ENCODE measurements at regions not wholly inside any gene's neighbourhood (a gene's known extent, or its start where the extent isn't known, plus 50 kb on each side); places are given as distances from the start of the nearest gene placed in this dataset.
"Not testable (repeated sequence)": the region's sequence is repeated elsewhere in the genome, so short reads cannot be mapped to it uniquely, and the experiment has no call there.

DNA sequence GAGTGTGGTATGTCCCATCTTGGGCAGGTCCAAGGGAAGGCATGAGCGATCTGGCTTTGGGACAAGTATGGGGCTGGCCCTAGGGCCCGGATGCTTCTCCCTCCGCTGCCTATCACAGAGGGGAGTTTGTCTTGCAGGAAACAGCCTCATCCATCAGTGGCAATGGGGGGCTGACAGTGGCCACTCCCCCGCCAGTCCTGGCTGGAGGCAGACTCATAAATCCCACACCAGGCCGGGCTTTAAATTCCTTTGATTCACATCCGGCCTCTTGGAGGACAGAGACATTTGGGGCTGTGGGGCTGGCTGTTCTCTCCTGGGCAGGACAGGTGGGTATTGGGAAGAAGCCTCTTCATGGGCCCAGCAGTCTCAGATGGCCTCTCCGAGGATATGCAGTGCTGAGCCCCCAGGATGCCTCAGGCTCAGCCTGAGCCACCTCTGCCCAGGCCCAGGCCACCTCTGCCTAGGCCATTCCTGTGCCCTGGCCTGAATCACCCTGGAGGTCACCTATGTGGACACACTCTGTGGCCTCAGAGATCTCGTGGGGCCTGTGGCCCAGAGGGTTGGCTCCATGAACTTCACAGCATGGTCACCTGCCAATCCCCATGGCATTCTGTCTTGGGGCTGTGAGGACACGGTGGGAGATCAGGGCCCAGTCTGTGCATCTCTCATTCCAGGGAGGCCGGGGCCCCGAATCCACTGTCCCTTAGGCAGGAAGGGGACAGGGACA, 84.2 kb upstream of the GOLGA6L4 start:
- 86% methylated on average over 11 of the region's 11 CpGs for WGBS (ENCODE audit: insufficient coverage)
- Mint-ChIP-seq H3K4me1 (no peaks in the 10 kb centered on the region), H3K36me3 (no peaks in the 10 kb centered on the region), H3K27me3 (ENCODE audit: low read depth in 2 of 2) (peaks cover 3 to 11% of the 10 kb centered on the region in 2 donors), H3K9me3 (no peaks in the 10 kb centered on the region), H3K4me3 (no peak overlapping the region), H3K27ac (no peak overlapping the region)
- Histone ChIP-seq H3K27me3 (ENCODE audit: control insufficient read depth, insufficient read depth, low read length) (no peaks in the 10 kb centered on the region), H3K27ac (ENCODE audit: low read length) (no peak overlapping the region), H3K4me3 (ENCODE audit: low read length) (no peak overlapping the region), H3K9me3 (ENCODE audit: control insufficient read depth, insufficient read depth, low read length) (no peaks in the 10 kb centered on the region), H3K4me1 (ENCODE audit: control insufficient read depth, insufficient read depth, low read length) (no peaks in the 10 kb centered on the region), H3K36me3 (ENCODE audit: control insufficient read depth, insufficient read depth, low read length) (no peaks in the 10 kb centered on the region)
- intact Hi-C loops (cut with micrococcal nuclease): no loop called here
- no peak for TF ChIP-seq CTCF (IDR thresholded peaks at IDR 0.05)
- ATAC-seq (no peak), DNase-seq (no peak)

DNA sequence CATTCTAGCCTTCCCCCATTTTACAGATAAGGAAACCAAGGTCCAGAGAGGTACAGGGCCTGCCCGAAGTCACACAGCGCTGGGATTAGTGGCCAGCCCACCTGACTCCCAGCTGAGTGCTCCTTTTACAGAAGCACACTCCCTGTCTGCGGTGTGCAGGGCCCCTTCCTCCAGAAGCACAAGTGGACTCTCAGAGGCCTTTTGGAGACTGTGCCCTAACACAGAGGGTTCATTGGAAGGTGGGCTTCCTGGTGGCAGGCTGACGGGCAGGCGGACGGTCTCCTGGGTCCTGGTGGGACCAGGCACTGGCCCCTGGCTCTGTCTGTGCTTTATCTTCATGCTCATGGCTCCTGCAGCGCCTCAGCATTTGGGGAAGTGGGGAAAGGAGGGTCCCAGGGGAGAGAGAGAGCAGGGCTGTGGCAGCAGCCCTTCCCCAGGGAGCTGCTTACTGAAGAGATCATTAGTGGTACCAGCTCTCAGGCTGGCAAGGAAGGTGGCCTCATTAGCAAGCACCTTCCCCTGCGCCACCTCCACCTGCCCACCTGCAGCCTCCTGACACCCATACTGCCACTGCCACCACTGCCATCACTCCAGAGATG, 83.1 kb upstream of the GOLGA6L4 start:
- H3K9me3 Mint-ChIP-seq; DNase-seq; H3K4me1 ChIP-seq (ENCODE audit: control insufficient read depth, insufficient read depth, low read length); H3K27me3 ChIP-seq (ENCODE audit: control insufficient read depth, insufficient read depth, low read length); ATAC-seq; H3K4me3 Mint-ChIP-seq; H3K4me1 Mint-ChIP-seq; H3K27ac Mint-ChIP-seq; H3K36me3 Mint-ChIP-seq; H3K36me3 ChIP-seq (ENCODE audit: control insufficient read depth, insufficient read depth, low read length); H3K27ac ChIP-seq (ENCODE audit: low read length); H3K9me3 ChIP-seq (ENCODE audit: control insufficient read depth, insufficient read depth, low read length); intact Hi-C loops (cut with micrococcal nuclease); H3K4me3 ChIP-seq (ENCODE audit: low read length): not testable (repeated sequence)
- H3K27me3 Mint-ChIP-seq (ENCODE audit: low read depth in 2 of 2): peaks cover 3 to 13% of the 10 kb centered on the region in 2 donors
- WGBS (ENCODE audit: insufficient coverage): 82% methylated on average over 7 of the region's 8 CpGs

DNA sequence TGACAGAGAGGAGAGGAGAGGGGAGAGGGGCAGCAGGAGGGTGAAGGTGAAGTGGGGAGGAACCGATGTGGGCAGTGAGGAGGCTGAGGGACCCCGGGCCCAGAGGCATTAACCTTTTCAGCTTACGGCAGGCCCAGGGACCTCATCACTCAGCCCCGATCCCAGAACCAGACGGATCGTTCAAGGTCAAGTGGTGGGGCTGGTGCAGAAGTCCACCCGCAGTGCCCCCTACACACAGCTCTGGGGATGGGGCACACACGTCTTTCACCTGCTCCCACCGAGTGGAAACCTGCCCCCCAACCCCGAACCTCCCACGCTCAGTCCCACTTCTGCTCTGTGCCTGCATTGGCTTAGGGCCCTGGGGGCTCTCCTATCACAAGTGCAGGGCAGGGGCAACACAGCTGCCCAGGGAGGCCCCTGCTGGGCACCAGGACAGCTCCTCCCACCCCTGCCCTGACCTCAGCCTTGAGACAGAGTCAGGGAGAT, 81.9 kb upstream of the GOLGA6L4 start:
- intact Hi-C loops (cut with micrococcal nuclease); H3K27ac Mint-ChIP-seq; H3K4me1 Mint-ChIP-seq; H3K36me3 ChIP-seq (ENCODE audit: control insufficient read depth, insufficient read depth, low read length); H3K9me3 Mint-ChIP-seq; H3K4me1 ChIP-seq (ENCODE audit: control insufficient read depth, insufficient read depth, low read length); H3K36me3 Mint-ChIP-seq; H3K4me3 ChIP-seq (ENCODE audit: low read length); H3K4me3 Mint-ChIP-seq; ATAC-seq; H3K27ac ChIP-seq (ENCODE audit: low read length); DNase-seq; H3K27me3 ChIP-seq (ENCODE audit: control insufficient read depth, insufficient read depth, low read length); H3K9me3 ChIP-seq (ENCODE audit: control insufficient read depth, insufficient read depth, low read length): not testable (repeated sequence)
- peaks cover 3 to 13% of the 10 kb centered on the region in 2 donors for H3K27me3 Mint-ChIP-seq (ENCODE audit: low read depth in 2 of 2)
- 90% methylated on average over 11 of the region's 11 CpGs for WGBS (ENCODE audit: insufficient coverage)

DNA sequence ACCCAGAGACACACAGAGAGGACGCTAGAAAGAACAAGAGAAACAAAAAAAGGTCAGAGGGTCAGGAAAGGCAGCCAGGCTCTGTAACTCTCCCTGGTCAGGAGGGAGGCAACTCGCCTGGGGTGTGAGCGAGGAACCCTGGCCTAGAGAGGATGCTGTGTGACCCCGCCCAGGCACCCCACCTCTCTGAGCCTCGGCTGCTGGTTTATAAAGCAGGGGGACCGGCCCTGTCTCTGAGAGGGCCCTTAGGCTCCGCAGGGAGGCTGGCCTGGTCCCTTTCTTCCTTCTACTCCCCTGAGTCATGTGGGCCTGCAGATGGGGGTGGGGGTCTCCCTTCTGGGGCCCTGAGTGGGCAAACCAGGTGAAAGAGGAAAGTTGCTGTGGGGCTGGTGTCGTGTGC, 81.3 kb upstream of the GOLGA6L4 start:
- H3K27me3 ChIP-seq (ENCODE audit: control insufficient read depth, insufficient read depth, low read length); H3K36me3 Mint-ChIP-seq; H3K9me3 Mint-ChIP-seq; DNase-seq; intact Hi-C loops (cut with micrococcal nuclease); ATAC-seq; H3K36me3 ChIP-seq (ENCODE audit: control insufficient read depth, insufficient read depth, low read length); H3K27me3 Mint-ChIP-seq (ENCODE audit: low read depth in 2 of 2); H3K4me3 ChIP-seq (ENCODE audit: low read length); H3K27ac Mint-ChIP-seq; H3K4me3 Mint-ChIP-seq; H3K4me1 Mint-ChIP-seq; H3K4me1 ChIP-seq (ENCODE audit: control insufficient read depth, insufficient read depth, low read length); H3K9me3 ChIP-seq (ENCODE audit: control insufficient read depth, insufficient read depth, low read length); H3K27ac ChIP-seq (ENCODE audit: low read length): not testable (repeated sequence)
- WGBS (ENCODE audit: insufficient coverage): 89% methylated on average over 6 of the region's 8 CpGs

GRCh38 chr15:84154787-84155186, 80.8 kb upstream of the GOLGA6L4 start:
- H3K9me3 Mint-ChIP-seq; H3K27me3 Mint-ChIP-seq (ENCODE audit: low read depth in 2 of 2); H3K4me3 ChIP-seq (ENCODE audit: low read length); H3K9me3 ChIP-seq (ENCODE audit: control insufficient read depth, insufficient read depth, low read length); H3K4me1 ChIP-seq (ENCODE audit: control insufficient read depth, insufficient read depth, low read length); H3K36me3 ChIP-seq (ENCODE audit: control insufficient read depth, insufficient read depth, low read length); H3K4me3 Mint-ChIP-seq; H3K4me1 Mint-ChIP-seq; H3K36me3 Mint-ChIP-seq; H3K27ac Mint-ChIP-seq; H3K27ac ChIP-seq (ENCODE audit: low read length); H3K27me3 ChIP-seq (ENCODE audit: control insufficient read depth, insufficient read depth, low read length); DNase-seq; ATAC-seq; intact Hi-C loops (cut with micrococcal nuclease): not testable (repeated sequence)
- 91% methylated on average over 8 of the region's 9 CpGs for WGBS (ENCODE audit: insufficient coverage)

GRCh38 chr15:84155792-84156587, 79.6 kb upstream of the GOLGA6L4 start:
- H3K36me3 Mint-ChIP-seq; H3K4me3 Mint-ChIP-seq; H3K27ac Mint-ChIP-seq; H3K36me3 ChIP-seq (ENCODE audit: control insufficient read depth, insufficient read depth, low read length); H3K27me3 ChIP-seq (ENCODE audit: control insufficient read depth, insufficient read depth, low read length); H3K4me3 ChIP-seq (ENCODE audit: low read length); DNase-seq; H3K4me1 ChIP-seq (ENCODE audit: control insufficient read depth, insufficient read depth, low read length); ATAC-seq; H3K27ac ChIP-seq (ENCODE audit: low read length); H3K9me3 Mint-ChIP-seq; H3K9me3 ChIP-seq (ENCODE audit: control insufficient read depth, insufficient read depth, low read length); intact Hi-C loops (cut with micrococcal nuclease); H3K27me3 Mint-ChIP-seq (ENCODE audit: low read depth in 2 of 2); H3K4me1 Mint-ChIP-seq: not testable (repeated sequence)
- WGBS (ENCODE audit: insufficient coverage): 90% methylated on average over 11 of the region's 22 CpGs

- H3K4me3 ChIP-seq (ENCODE audit: low read length); H3K9me3 Mint-ChIP-seq; H3K27ac ChIP-seq (ENCODE audit: low read length); H3K36me3 ChIP-seq (ENCODE audit: control insufficient read depth, insufficient read depth, low read length); ATAC-seq; H3K36me3 Mint-ChIP-seq; H3K27me3 ChIP-seq (ENCODE audit: control insufficient read depth, insufficient read depth, low read length); H3K9me3 ChIP-seq (ENCODE audit: control insufficient read depth, insufficient read depth, low read length); DNase-seq; H3K4me1 Mint-ChIP-seq; H3K4me3 Mint-ChIP-seq; H3K4me1 ChIP-seq (ENCODE audit: control insufficient read depth, insufficient read depth, low read length); H3K27ac Mint-ChIP-seq; H3K27me3 Mint-ChIP-seq (ENCODE audit: low read depth in 2 of 2); intact Hi-C loops (cut with micrococcal nuclease): not testable (repeated sequence)
- 94% methylated on average over 3 of the region's 3 CpGs for WGBS (ENCODE audit: insufficient coverage)
Observed at GRCh38 chr15:84156588-84156840, 79.1 kb upstream of the GOLGA6L4 start.
